ENCODE measurements at regions not wholly inside any gene's neighbourhood (a gene's known extent, or its start where the extent isn't known, plus 50 kb on each side); places are given as distances from the start of the nearest gene placed in this dataset.
"Not testable (repeated sequence)": the region's sequence is repeated elsewhere in the genome, so short reads cannot be mapped to it uniquely, and the experiment has no call there.

GRCh38 chr12:42030588-42030987 lies 114.1 kb downstream of the GXYLT1 start:
- DNase-seq, result no peak

GRCh38 chr12:42027546-42027945 lies 117.1 kb downstream of the GXYLT1 start:
- no peak for DNase-seq

- DNase-seq, result no peak
These were observed 120.2 kb downstream of the GXYLT1 start for GRCh38 chr12:42024495-42024830.

GRCh38 chr12:42023733-42024494 lies 120.8 kb downstream of the GXYLT1 start:
- peak; percentile 53 for DNase-seq

GRCh38 chr12:42021937-42022336 lies 122.7 kb downstream of the GXYLT1 start:
- not testable (repeated sequence) for DNase-seq

- no peak for DNase-seq
These were observed 123.2 kb downstream of the GXYLT1 start for GRCh38 chr12:42021469-42021868.

- DNase-seq, result no peak
These were observed 124.4 kb downstream of the GXYLT1 start for GRCh38 chr12:42020226-42020625.

- no peak for DNase-seq
These were observed 124.9 kb downstream of the GXYLT1 start for GRCh38 chr12:42019746-42020145.

GRCh38 chr12:42017051-42017450 lies 127.6 kb downstream of the GXYLT1 start:
- DNase-seq, result no peak

- no peak for DNase-seq
These were observed 129.6 kb downstream of the GXYLT1 start for GRCh38 chr12:42015051-42015461.

GRCh38 chr12:42012501-42012900 lies 132.2 kb downstream of the GXYLT1 start:
- not testable (repeated sequence) for DNase-seq

- no peak for DNase-seq
These were observed 134.0 kb downstream of the GXYLT1 start for GRCh38 chr12:42010715-42011114.

GRCh38 chr12:42010257-42010656 lies 134.4 kb downstream of the GXYLT1 start:
- no peak for DNase-seq

GRCh38 chr12:42008996-42009395 lies 135.7 kb downstream of the GXYLT1 start:
- no peak for DNase-seq

GRCh38 chr12:42003031-42003430 lies 141.6 kb downstream of the GXYLT1 start:
- no peak for DNase-seq

- no peak for DNase-seq
These were observed 142.1 kb downstream of the GXYLT1 start for GRCh38 chr12:42002563-42002962.

- DNase-seq, result no peak
These were observed 146.2 kb downstream of the GXYLT1 start for GRCh38 chr12:41998436-41998835.

- DNase-seq, result no peak
These were observed 151.4 kb downstream of the GXYLT1 start for GRCh38 chr12:41993283-41993682.

- no peak for DNase-seq
These were observed 151.9 kb downstream of the GXYLT1 start for GRCh38 chr12:41992692-41993215.

GRCh38 chr12:41992022-41992421 lies 152.7 kb downstream of the GXYLT1 start:
- DNase-seq, result no peak

GRCh38 chr12:41988715-41989114 lies 156.0 kb downstream of the GXYLT1 start:
- DNase-seq, result no peak

- DNase-seq, result not testable (repeated sequence)
These were observed 158.2 kb downstream of the GXYLT1 start for GRCh38 chr12:41986513-41986912.

- DNase-seq, result no peak
These were observed 160.8 kb downstream of the GXYLT1 start for GRCh38 chr12:41983856-41984255.

- DNase-seq, result no peak
These were observed 161.3 kb downstream of the GXYLT1 start for GRCh38 chr12:41983394-41983793.

- no peak for DNase-seq
These were observed 162.9 kb downstream of the GXYLT1 start for GRCh38 chr12:41981758-41982157.
